GM13977 (cell line): ENCODE measurements at regions not wholly inside any gene's neighbourhood (a gene's known extent, or its start where the extent isn't known, plus 50 kb on each side); places are given as distances from the start of the nearest gene placed in this dataset.
"Not testable (repeated sequence)": the region's sequence is repeated elsewhere in the genome, so short reads cannot be mapped to it uniquely, and the experiment has no call there.

ENCODE experiments used
- DNase-seq: peaks from one replicate; pipeline ENCODE4 v3.0.0; 2012; ENCODE audit warnings: low spot score
- in situ Hi-C: fragments of 300-500 bp; cut with MboI; formaldehyde crosslinking; loops from one replicate; pipeline ENCODE4 v1.12.0; 2022; ENCODE audit warnings: low sequenced_read_pairs, low pct_unique_long_range_greater_than_20kb, mixed read lengths, inconsistent platforms; ENCODE audit not compliant: unreplicated experiment
- TF ChIP-seq, protein P1 (sequence below): IDR thresholded peaks from 2 replicates; pipeline ENCODE4 v1.5.1; 2012; ENCODE audit warnings: mild to moderate bottlenecking, control low read depth; ENCODE audit not compliant: insufficient read depth; ENCODE audit errors: extremely low read depth, missing control alignments

- DNase-seq: no peak
- TF ChIP-seq, protein P1, sequence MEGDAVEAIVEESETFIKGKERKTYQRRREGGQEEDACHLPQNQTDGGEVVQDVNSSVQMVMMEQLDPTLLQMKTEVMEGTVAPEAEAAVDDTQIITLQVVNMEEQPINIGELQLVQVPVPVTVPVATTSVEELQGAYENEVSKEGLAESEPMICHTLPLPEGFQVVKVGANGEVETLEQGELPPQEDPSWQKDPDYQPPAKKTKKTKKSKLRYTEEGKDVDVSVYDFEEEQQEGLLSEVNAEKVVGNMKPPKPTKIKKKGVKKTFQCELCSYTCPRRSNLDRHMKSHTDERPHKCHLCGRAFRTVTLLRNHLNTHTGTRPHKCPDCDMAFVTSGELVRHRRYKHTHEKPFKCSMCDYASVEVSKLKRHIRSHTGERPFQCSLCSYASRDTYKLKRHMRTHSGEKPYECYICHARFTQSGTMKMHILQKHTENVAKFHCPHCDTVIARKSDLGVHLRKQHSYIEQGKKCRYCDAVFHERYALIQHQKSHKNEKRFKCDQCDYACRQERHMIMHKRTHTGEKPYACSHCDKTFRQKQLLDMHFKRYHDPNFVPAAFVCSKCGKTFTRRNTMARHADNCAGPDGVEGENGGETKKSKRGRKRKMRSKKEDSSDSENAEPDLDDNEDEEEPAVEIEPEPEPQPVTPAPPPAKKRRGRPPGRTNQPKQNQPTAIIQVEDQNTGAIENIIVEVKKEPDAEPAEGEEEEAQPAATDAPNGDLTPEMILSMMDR: no peak
- in situ Hi-C loops: no loop called here
Measured at GRCh38 chr9:29625292-29625731, 2052.0 kb upstream of the C9orf72 start.

GRCh38 chr9:29625931-29626330 is 2052.7 kb upstream of the C9orf72 start:
- TF ChIP-seq, protein P1: no peak
- in situ Hi-C loops: no loop called here
- no peak for DNase-seq

GRCh38 chr9:29628856-29629255 is 2055.6 kb upstream of the C9orf72 start:
- in situ Hi-C loops, DNase-seq: not testable (repeated sequence)

GRCh38 chr9:29637471-29638237 is 2064.4 kb upstream of the C9orf72 start:
- no peak for DNase-seq
- in situ Hi-C loops: no loop called here
- TF ChIP-seq, protein P1: no peak

DNA sequence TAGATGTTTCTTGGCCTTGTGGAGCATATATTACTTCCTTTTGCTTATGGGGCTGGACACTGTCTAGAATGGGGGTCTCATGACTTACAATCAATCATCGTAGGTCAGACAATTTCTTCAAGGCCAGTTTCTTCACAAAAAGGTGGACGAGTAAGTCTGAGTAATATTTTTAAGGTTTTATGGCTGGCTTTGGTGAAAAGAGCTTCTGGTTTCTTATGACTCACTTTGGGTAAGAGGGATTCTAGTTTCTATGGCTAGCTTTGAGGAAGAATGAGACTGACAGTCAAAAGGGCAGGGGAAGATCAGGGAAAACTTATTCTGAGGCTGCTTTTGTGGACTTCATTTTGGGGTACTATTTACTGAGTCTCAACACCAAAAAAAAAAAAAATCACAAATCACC is 2067.2 kb upstream of the C9orf72 start:
- TF ChIP-seq, protein P1: no peak
- DNase-seq: no peak
- in situ Hi-C loops: no loop called here

- no peak for DNase-seq
- TF ChIP-seq, protein P1: no peak
- in situ Hi-C loops: no loop called here
Measured at GRCh38 chr9:29644514-29644913, 2071.2 kb upstream of the C9orf72 start.

- in situ Hi-C loops: no loop called here
- TF ChIP-seq, protein P1: no peak
- DNase-seq: no peak
Measured at GRCh38 chr9:29647451-29647850, 2074.2 kb upstream of the C9orf72 start.
